ENCODE measurements at regions not wholly inside any gene's neighbourhood (a gene's known extent, or its start where the extent isn't known, plus 50 kb on each side); places are given as distances from the start of the nearest gene placed in this dataset.

DNA sequence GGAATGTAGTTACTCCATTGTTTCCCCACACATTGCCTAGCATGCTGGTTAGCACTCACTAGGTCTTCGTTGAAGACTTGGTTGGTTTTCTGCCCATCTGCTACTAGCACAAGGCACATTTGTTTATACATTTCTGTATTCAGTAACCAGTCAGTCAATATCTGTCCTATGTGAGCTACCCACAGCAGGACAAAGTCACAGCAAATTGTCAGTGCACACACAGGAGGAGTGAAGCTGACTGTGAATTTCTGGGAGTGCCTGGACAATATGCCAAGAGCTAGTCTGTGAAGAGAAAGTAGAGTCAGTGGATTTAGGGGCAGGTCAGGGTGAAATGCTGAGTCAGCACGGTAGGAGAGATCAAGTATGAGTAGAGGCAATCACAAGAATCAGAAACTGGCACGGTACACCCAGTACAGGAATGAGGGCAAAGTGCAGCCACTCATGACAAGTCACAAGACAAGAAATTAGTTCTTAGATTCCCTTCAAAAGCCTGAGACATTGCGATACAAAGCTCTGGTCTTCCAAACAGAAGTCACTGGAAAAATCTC is 1049.8 kb upstream of the POU3F4 start:
- Histone ChIP-seq H4K20me1 (ENCODE audit: insufficient read depth) (no peaks in the 10 kb centered on the region), H3K27ac (no peak overlapping the region), H3K9me2 (ENCODE audit: insufficient read depth) (no peaks in the 10 kb centered on the region), H3K4me3 (no peak overlapping the region), H3K79me2 (ENCODE audit: low read depth) (no peaks in the 10 kb centered on the region), H3K4me1 (replicated peaks; ENCODE audit: insufficient read depth) (no peaks in the 10 kb centered on the region), H3K27me3 (ENCODE audit: insufficient read depth, low read depth) (no peaks in the 10 kb centered on the region), H3K4me2 (no peak overlapping the region), H3K9me3 (ENCODE audit: insufficient read depth, low read depth) (no peaks in the 10 kb centered on the region), H3F3A (ENCODE audit: insufficient read depth, low read depth) (no peaks in the 10 kb centered on the region), H3K36me3 (ENCODE audit: low read depth) (no peaks in the 10 kb centered on the region), H2AFZ (no peak overlapping the region)
- intact Hi-C loops (cut with micrococcal nuclease; ENCODE audit: unreplicated experiment), result no loop called here
- BruUV-seq (replicated peaks), result no TSS peak
- CTCF ChIA-PET, result no interaction called here
- POLR2A ChIA-PET (ENCODE audit: unreplicated experiment), result no interaction called here
- DNase-seq, result no peak
- TF ChIP-seq EZH2 (IDR thresholded peaks at IDR 0.05; ENCODE audit: low read depth), result no peak

DNA sequence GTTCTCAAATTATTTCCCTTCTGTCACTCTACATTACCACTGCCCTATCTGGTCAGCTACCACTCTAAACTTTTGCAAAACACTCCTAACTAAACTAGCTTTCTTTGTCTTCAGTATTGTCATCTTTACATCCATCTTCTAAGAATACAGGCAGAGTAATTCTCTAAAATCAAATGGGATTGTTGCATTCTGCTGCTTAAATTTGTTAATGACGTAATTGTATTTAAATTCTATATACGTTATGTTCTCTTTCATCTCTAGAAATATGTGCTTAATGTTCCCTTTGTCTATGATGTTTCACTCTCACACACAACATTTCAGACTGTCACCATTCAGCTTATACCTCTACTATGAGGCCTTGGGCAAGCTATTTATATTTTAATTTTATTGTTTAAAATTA is 1041.1 kb upstream of the POU3F4 start:
- POLR2A ChIA-PET (ENCODE audit: unreplicated experiment), result no interaction called here
- intact Hi-C loops (cut with micrococcal nuclease; ENCODE audit: unreplicated experiment), result no loop called here
- no peaks in the 10 kb centered on the region for H3K9me3 ChIP-seq (ENCODE audit: insufficient read depth, low read depth)
- CTCF ChIA-PET, result no interaction called here
- H3K36me3 ChIP-seq (ENCODE audit: low read depth), result no peaks in the 10 kb centered on the region
- H2AFZ ChIP-seq, result no peak overlapping the region
- H3F3A ChIP-seq (ENCODE audit: insufficient read depth, low read depth), result no peaks in the 10 kb centered on the region
- H3K4me2 ChIP-seq, result no peak overlapping the region
- no peak overlapping the region for H3K4me3 ChIP-seq
- H3K4me1 ChIP-seq (replicated peaks; ENCODE audit: insufficient read depth), result no peaks in the 10 kb centered on the region
- DNase-seq, result no peak
- H3K27me3 ChIP-seq (ENCODE audit: insufficient read depth, low read depth), result no peaks in the 10 kb centered on the region
- no peaks in the 10 kb centered on the region for H4K20me1 ChIP-seq (ENCODE audit: insufficient read depth)
- no peak overlapping the region for H3K27ac ChIP-seq
- no peaks in the 10 kb centered on the region for H3K79me2 ChIP-seq (ENCODE audit: low read depth)
- TF ChIP-seq EZH2 (IDR thresholded peaks at IDR 0.05; ENCODE audit: low read depth) (no peak), CTCF (conservative IDR thresholded peaks at IDR 0.05) (no peak)
- H3K9me2 ChIP-seq (ENCODE audit: insufficient read depth), result no peaks in the 10 kb centered on the region
- BruUV-seq (replicated peaks), result no TSS peak

Data from PC-9 (cell line).